HT-29 (cell line): ENCODE measurements at regions not wholly inside any gene's neighbourhood (a gene's known extent, or its start where the extent isn't known, plus 50 kb on each side); places are given as distances from the start of the nearest gene placed in this dataset.
"Not testable (repeated sequence)": the region's sequence is repeated elsewhere in the genome, so short reads cannot be mapped to it uniquely, and the experiment has no call there.

Source experiments
- DNase-seq: peaks from one replicate; pipeline ENCODE4 v3.0.0-alpha.2; 2015; ENCODE audit warnings: low spot score

- no peak for DNase-seq
Observed at GRCh38 chr6:71589254-71589653, 297.1 kb upstream of the RIMS1 start.

GRCh38 chr6:71592643-71593042 lies 293.7 kb upstream of the RIMS1 start:
- DNase-seq: no peak

- no peak for DNase-seq
Observed at GRCh38 chr6:71599359-71599758, 287.0 kb upstream of the RIMS1 start.

GRCh38 chr6:71602385-71603007 lies 283.9 kb upstream of the RIMS1 start:
- DNase-seq: no peak

- DNase-seq: no peak
Observed at GRCh38 chr6:71603021-71603420, 283.3 kb upstream of the RIMS1 start.

- DNase-seq: no peak
Observed at GRCh38 chr6:71608646-71609045, 277.7 kb upstream of the RIMS1 start.

- DNase-seq: no peak
Observed at GRCh38 chr6:71619836-71620235, 266.5 kb upstream of the RIMS1 start.

GRCh38 chr6:71621918-71622519 lies 264.3 kb upstream of the RIMS1 start:
- DNase-seq: peak; percentile 7

DNA sequence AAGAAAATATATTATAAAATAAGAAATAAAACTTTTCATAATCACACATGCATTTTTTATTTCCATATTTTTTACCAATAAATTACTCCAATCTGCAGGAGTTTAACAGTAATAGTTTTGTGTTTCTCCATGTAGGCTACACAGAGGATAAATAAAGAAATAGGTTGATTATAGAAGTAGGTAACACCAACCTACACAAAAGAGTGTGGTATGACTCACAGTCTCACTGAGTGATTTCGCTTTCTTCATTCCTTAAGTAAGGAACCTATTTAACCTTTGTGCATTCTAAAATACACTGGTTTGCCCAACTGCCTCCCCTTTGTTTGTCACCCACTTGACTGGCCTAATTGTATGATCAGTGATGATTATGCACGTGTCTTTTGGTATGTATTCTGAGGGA lies 244.2 kb upstream of the RIMS1 start:
- no peak for DNase-seq

DNA sequence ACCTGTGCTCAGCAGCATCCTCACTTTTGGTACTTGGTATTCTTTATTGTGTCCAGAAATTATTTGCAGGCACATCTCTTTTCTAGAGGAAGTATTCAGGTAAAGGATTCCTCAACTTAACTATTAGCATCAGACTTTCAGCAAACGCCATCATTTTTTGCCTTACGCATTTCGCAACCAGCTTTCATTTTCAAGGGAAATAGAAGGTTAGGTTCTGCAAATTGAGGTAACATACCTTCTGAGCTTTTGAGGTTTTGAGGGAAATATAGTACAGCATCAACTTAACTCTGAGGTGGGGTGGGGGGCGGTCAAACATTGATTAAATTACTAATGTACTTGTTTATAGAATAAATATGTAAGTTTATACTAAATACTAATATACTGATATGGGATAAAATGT lies 243.6 kb upstream of the RIMS1 start:
- DNase-seq: no peak

DNA sequence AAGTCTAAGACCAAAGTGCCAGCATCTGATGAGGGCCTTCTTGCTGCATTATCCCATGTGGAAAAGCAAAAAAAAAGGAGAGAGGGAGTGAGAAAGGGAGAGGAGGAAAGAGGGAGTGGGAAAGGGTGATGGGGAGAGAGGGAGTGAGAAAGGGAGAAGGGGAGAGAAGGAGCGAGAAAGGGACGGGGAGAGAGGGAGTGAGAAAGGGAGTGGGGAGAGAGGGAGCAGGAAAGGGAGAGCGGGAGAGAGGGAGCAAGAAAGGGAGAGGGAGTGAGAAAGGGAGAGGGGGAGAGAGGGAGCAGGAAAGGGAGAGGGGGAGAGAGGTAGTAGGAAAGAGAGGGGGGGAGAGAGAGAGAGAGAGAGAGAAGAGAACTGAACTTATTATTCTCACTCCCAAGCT lies 241.1 kb upstream of the RIMS1 start:
- no peak for DNase-seq

GRCh38 chr6:71649915-71650314 lies 236.4 kb upstream of the RIMS1 start:
- DNase-seq: no peak

DNA sequence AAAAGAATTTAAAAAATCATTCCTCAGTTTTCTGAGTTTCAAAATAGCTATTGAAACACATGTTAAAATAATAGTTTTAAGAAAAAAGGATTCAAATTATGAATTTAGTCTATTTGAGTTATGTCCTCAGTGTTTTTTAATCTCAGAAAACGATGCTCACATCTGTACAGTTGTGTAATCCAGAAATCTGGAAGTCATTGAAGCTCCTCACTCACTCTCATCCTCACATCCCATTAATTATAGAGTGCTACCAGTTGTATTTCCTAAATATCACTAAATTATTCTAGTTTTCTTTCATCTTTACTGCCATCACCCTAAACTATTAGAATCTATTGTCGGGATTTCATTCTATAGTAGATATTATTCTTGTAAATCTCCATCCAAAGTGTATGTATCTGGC lies 234.7 kb upstream of the RIMS1 start:
- no peak for DNase-seq

DNA sequence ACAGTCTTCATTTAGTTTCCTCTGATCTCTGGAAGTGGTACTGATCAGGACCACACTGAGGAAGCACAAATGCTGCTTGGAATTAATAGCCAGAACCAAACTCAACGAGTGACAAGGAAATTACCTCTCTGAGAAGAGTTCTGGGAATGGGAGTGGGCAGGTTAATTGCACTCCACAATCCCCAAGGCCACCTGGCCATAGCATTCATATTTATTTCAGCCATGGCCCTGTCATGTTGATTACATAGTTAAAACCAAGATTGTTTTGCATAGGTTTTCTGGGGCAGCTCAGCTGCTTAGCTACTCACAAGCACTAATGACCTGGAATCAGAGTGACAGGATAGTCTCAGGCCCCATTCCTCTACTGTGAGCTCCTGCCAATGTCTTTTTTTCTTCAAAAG lies 230.2 kb upstream of the RIMS1 start:
- DNase-seq: no peak

DNA sequence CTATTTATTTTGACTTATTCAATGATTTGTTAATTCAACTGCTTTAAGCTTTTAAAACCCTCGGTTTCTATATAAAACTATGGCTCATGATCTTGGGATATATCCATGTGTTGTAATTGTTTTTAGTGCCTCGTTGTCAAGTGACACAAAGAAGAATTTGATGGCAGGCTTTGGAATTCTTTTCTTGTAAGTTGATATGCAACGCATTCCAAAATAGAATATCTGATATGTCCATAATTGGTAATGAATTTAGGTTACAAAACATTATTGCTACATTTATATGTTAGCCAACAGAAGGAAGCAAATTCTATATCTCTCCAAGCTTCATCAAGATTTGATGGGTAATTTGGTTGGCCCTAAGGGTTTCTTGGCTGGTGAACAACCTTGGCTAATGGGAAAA lies 220.4 kb upstream of the RIMS1 start:
- DNase-seq: no peak

DNA sequence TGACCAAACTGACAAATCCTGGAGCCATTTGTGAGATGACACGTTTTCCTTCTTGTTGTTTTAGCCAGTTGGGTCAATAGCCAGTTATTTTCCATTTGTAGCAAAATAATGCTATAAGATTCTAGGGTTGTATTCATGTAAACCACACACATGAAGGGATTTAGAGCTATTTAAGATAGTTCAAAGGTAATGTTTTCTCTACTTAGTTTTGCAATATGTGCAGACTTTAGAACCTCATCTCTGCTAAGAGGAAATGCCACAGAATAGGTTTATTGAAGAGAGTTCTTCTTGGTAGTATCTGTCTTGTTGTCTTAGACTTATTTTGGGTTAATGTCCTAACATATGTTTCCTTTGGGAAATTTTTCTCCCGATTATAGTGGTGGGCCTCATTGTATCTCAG lies 213.5 kb upstream of the RIMS1 start:
- DNase-seq: no peak

DNA sequence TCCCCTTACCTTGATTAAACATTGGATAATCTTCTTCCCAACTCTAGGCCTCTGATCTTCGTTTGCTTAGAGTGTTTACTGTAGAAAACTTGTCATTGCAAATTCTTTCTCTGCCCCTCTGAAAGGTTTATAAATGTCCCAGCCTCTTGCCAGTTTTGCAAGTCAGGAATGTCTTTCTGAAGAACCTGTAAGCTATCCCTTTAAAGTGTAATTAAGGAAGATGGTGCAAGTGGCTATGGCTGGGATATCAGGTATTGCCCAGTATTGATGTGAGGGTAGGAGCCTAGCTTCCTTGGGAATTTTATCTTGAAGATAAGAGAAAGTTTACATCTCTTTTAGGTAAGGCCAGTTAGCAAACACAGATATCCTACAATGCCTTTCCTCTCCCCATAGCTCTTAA lies 211.0 kb upstream of the RIMS1 start:
- no peak for DNase-seq

GRCh38 chr6:71676298-71676697 lies 210.1 kb upstream of the RIMS1 start:
- DNase-seq: no peak

- DNase-seq: no peak
Observed at GRCh38 chr6:71678091-71678490, 208.3 kb upstream of the RIMS1 start.

GRCh38 chr6:71681234-71681867 lies 205.0 kb upstream of the RIMS1 start:
- no peak for DNase-seq

GRCh38 chr6:71686021-71686677 lies 200.2 kb upstream of the RIMS1 start:
- DNase-seq: not testable (repeated sequence)

DNA sequence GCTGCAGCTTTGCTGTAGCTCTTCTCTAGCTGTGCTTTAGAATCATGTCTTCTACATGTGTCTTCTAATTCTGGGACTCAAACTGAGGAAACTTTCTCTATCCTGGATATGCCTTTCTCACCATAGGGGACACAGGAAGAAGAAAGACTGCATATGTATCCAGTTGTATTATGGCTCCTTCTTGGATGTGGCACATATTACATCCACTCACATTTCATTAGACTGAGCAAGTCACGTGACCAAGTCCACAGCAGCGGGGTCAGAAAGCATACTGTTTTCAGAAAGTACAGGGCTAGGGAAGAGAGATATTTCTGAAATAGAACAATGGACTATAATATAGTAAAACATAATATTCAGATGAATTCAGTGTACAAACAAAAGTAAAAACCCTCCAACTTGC lies 187.6 kb upstream of the RIMS1 start:
- no peak for DNase-seq

- DNase-seq: no peak
Observed at GRCh38 chr6:71706523-71706922, 179.8 kb upstream of the RIMS1 start.
